GM11168 (cell line): ENCODE measurements at regions not wholly inside any gene's neighbourhood (a gene's known extent, or its start where the extent isn't known, plus 50 kb on each side); places are given as distances from the start of the nearest gene placed in this dataset.

Source experiments
- in situ Hi-C: fragments of 300-500 bp; cut with MboI; formaldehyde crosslinking; loops from one replicate; pipeline ENCODE4 v1.12.0; 2022; ENCODE audit warnings: low sequenced_read_pairs; ENCODE audit not compliant: unreplicated experiment

- in situ Hi-C loops: no loop called here
Observed at GRCh38 chr11:26264266-26264665, 67.7 kb upstream of the ANO3 start.

- in situ Hi-C loops: no loop called here
Observed at GRCh38 chr11:26268980-26269660, 62.8 kb upstream of the ANO3 start.

DNA sequence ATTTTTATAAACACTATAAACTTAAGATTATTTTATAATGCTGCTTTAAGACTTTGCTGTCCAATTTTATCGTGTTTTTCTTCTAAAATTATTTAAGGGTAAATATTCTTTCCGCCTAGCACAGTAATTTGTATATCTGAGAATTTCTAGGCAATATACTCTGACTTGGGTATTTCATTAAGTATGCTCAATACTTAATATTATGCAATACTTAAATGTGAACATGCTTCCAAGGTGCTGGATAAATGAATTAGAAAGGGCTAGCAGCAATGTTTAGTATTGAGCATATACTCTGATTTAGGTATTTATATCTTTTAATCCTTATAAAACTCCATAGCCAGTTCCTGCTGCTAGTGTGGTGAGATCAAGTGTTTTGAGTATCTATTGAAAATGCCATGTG is 60.3 kb upstream of the ANO3 start:
- in situ Hi-C loops: no loop called here

DNA sequence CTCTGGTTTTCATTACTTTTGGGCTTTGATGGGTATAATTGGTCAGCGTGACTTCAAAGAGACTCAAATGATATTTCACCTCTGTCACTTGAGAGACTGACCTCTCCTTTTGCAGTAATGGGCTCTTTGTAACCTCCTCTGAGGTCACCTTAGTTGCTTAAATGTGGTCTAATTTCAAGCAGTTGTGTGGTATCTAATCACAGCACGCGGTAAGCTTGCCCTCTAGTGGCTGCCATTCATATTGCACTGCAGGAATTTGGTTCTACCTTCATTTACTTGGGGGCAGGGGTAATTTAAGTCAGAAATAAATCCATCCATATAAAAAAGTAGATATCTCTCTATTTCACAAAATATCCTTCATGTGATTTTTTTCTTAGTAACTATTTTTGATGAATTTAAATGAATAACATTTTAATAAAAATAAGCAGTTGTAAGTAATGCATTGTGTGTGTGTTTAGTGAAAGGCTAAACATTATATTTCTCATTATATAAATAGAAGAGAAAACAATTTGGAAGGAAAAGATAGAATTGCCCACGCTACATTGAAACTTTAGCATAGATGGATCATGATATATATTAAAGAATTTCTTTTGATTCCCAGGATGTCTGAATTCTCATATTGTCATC is 55.0 kb upstream of the ANO3 start:
- in situ Hi-C loops: no loop called here

DNA sequence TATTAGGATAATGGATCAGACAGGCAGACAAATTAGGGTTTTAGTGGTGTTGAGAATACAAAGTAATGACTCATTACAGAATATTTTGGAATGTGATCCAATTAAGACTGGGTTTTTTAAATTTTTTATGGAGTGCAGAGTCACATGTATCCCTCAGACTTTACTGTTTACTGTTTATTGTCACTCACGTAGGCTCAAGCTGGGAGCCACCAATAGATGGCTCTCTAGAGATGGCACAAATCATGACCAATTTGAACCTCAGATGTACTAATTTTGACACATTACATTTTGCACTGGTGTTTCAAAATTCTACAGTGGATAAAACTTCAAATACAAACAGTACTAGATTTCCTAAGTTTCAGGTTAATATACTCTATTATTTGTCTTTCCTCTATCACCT is 53.6 kb upstream of the ANO3 start:
- in situ Hi-C loops: no loop called here
